ENCODE measurements at regions not wholly inside any gene's neighbourhood (a gene's known extent, or its start where the extent isn't known, plus 50 kb on each side); places are given as distances from the start of the nearest gene placed in this dataset.

- H3K27me3 ChIP-seq, result no peaks in the 10 kb centered on the region
- H3K4me3 ChIP-seq (ENCODE audit: low read depth, low read length), result no peak overlapping the region
- no peak for TF ChIP-seq CTCF (IDR thresholded peaks at IDR 0.05; ENCODE audit: low read depth, low read length)
- H3K4me1 ChIP-seq, result no peaks in the 10 kb centered on the region
- no peak for DNase-seq
- no peaks in the 10 kb centered on the region; the same call in 1 of the 2 replicates for H3K9me3 ChIP-seq
- no peaks in the 10 kb centered on the region for H3K36me3 ChIP-seq
These were observed 259.5 kb upstream of the BOD1L1 start for GRCh38 chr4:13887010-13887409.

- H3K4me1 ChIP-seq, result no peaks in the 10 kb centered on the region
- no peak for TF ChIP-seq CTCF (IDR thresholded peaks at IDR 0.05; ENCODE audit: low read depth, low read length)
- no peaks in the 10 kb centered on the region for H3K36me3 ChIP-seq
- no peak for DNase-seq
- H3K27me3 ChIP-seq, result no peaks in the 10 kb centered on the region
- no peaks in the 10 kb centered on the region; the same call in 1 of the 2 replicates for H3K9me3 ChIP-seq
- no peak overlapping the region for H3K4me3 ChIP-seq (ENCODE audit: low read depth, low read length)
These were observed 260.6 kb upstream of the BOD1L1 start for GRCh38 chr4:13888112-13888511.

GRCh38 chr4:13891544-13891939, 264.0 kb upstream of the BOD1L1 start:
- H3K27me3 ChIP-seq, result no peaks in the 10 kb centered on the region
- H3K9me3 ChIP-seq, result no peaks in the 10 kb centered on the region; the same call in 1 of the 2 replicates
- no peaks in the 10 kb centered on the region for H3K4me1 ChIP-seq
- DNase-seq, result no peak
- H3K4me3 ChIP-seq (ENCODE audit: low read depth, low read length), result no peak overlapping the region
- H3K36me3 ChIP-seq, result no peaks in the 10 kb centered on the region
- no peak for TF ChIP-seq CTCF (IDR thresholded peaks at IDR 0.05; ENCODE audit: low read depth, low read length)

GRCh38 chr4:13892739-13893105, 265.2 kb upstream of the BOD1L1 start:
- Histone ChIP-seq H3K4me3 (ENCODE audit: low read depth, low read length) (no peak overlapping the region), H3K36me3 (no peaks in the 10 kb centered on the region), H3K4me1 (no peaks in the 10 kb centered on the region), H3K9me3 (no peaks in the 10 kb centered on the region; the same call in 1 of the 2 replicates), H3K27me3 (no peaks in the 10 kb centered on the region)
- TF ChIP-seq CTCF (IDR thresholded peaks at IDR 0.05; ENCODE audit: low read depth, low read length), result no peak
- no peak for DNase-seq

- H3K4me3 ChIP-seq (ENCODE audit: low read depth, low read length), result no peak overlapping the region
- no peak for TF ChIP-seq CTCF (IDR thresholded peaks at IDR 0.05; ENCODE audit: low read depth, low read length)
- DNase-seq, result no peak
- H3K27me3 ChIP-seq, result no peaks in the 10 kb centered on the region
- H3K4me1 ChIP-seq, result no peaks in the 10 kb centered on the region
- H3K36me3 ChIP-seq, result no peaks in the 10 kb centered on the region
- no peaks in the 10 kb centered on the region; the same call in 1 of the 2 replicates for H3K9me3 ChIP-seq
These were observed 265.7 kb upstream of the BOD1L1 start for GRCh38 chr4:13893211-13893610.

- Histone ChIP-seq H3K9me3 (no peaks in the 10 kb centered on the region; the same call in 1 of the 2 replicates), H3K27me3 (no peaks in the 10 kb centered on the region), H3K4me3 (ENCODE audit: low read depth, low read length) (no peak overlapping the region), H3K36me3 (no peaks in the 10 kb centered on the region), H3K4me1 (no peaks in the 10 kb centered on the region)
- DNase-seq, result no peak
- no peak for TF ChIP-seq CTCF (IDR thresholded peaks at IDR 0.05; ENCODE audit: low read depth, low read length)
These were observed 266.5 kb upstream of the BOD1L1 start for GRCh38 chr4:13893987-13894386.

Measured in BE2C (cell line).